ENCODE measurements at regions not wholly inside any gene's neighbourhood (a gene's known extent, or its start where the extent isn't known, plus 50 kb on each side); places are given as distances from the start of the nearest gene placed in this dataset.

DNA sequence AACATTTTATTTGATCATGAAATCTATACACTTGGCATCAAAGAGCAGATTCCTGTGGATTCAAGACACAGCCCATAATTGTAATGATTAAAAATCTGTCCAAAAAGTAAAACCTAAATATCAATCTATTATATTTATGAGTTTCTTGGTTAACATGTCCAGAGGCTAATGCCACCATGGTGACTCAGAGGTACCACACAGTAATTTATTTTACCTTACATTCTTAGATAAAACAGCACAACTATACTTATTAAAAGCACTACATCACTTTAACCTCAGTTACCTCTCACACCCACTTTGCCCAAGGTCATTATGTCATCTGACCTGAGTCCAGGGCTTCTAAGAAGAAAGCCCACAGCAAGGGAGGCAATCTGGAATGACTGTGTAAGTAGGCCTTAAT lies 519.2 kb downstream of the RASEF start:
- Histone ChIP-seq H4K20me1 (ENCODE audit: low read length) (no peaks in the 10 kb centered on the region), H3K9me3 (ENCODE audit: low read length) (no peaks in the 10 kb centered on the region), H3K9me2 (replicated peaks; ENCODE audit: low read length) (no peaks in the 10 kb centered on the region), H3K4me1 (ENCODE audit: insufficient read depth, low read length) (no peaks in the 10 kb centered on the region), H3K4me3 (ENCODE audit: low read length) (no peak overlapping the region), H3K79me2 (ENCODE audit: low read length) (no peaks in the 10 kb centered on the region), H3K36me3 (ENCODE audit: low read depth, low read length) (no peaks in the 10 kb centered on the region), H2AFZ (ENCODE audit: low read length) (no peak overlapping the region), H3K27ac (ENCODE audit: low read length) (no peak overlapping the region), H3K9ac (ENCODE audit: low read length) (no peak overlapping the region), H3F3A (ENCODE audit: low read length, unreplicated experiment) (no peaks in the 10 kb centered on the region), H3K4me2 (ENCODE audit: low read length) (no peak overlapping the region), H3K27me3 (ENCODE audit: low read length) (no peaks in the 10 kb centered on the region)
- CTCF ChIA-PET = no interaction called here
- no TSS peak for BruUV-seq (replicated peaks)
- peak; percentile 23 for DNase-seq
- TF ChIP-seq, protein P1, sequence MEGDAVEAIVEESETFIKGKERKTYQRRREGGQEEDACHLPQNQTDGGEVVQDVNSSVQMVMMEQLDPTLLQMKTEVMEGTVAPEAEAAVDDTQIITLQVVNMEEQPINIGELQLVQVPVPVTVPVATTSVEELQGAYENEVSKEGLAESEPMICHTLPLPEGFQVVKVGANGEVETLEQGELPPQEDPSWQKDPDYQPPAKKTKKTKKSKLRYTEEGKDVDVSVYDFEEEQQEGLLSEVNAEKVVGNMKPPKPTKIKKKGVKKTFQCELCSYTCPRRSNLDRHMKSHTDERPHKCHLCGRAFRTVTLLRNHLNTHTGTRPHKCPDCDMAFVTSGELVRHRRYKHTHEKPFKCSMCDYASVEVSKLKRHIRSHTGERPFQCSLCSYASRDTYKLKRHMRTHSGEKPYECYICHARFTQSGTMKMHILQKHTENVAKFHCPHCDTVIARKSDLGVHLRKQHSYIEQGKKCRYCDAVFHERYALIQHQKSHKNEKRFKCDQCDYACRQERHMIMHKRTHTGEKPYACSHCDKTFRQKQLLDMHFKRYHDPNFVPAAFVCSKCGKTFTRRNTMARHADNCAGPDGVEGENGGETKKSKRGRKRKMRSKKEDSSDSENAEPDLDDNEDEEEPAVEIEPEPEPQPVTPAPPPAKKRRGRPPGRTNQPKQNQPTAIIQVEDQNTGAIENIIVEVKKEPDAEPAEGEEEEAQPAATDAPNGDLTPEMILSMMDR (conservative IDR thresholded peaks at IDR 0.05; ENCODE audit: low read depth, low read length) = no peak
- TF ChIP-seq EZH2phosphoT487 (IDR thresholded peaks at IDR 0.05; ENCODE audit: borderline replicate concordance, low read length) (no peak), EZH2 (IDR thresholded peaks at IDR 0.05; ENCODE audit: low read length, unreplicated experiment) (no peak)
- POLR2A ChIA-PET (ENCODE audit: unreplicated experiment) = no interaction called here
- no peak for ATAC-seq
- intact Hi-C loops (cut with micrococcal nuclease) = no loop called here

DNA sequence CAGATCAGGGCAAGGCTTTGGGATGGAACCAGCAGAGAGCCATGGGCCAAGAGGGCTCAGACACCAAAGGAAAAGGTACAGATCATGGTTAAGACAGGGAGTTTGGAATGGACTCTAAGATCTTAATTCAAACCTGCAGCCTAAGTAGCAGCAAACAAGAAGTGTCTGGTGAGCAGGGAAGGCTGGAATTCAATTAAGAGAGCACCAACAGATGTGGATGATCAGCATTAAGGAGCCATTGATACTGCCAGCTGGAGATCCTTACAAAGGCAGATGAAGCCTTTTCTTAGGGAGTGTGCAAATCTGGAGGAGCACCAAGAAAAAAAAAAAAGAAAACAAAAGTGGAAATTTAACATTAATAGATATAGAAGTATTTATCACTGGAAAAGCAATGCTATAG lies 516.8 kb downstream of the RASEF start:
- ChIA-PET CTCF (no interaction called here), POLR2A (ENCODE audit: unreplicated experiment) (no interaction called here)
- no peak overlapping the region for H3K9ac ChIP-seq (ENCODE audit: low read length)
- H3K27ac ChIP-seq (ENCODE audit: low read length) = no peak overlapping the region
- H3K4me1 ChIP-seq (ENCODE audit: insufficient read depth, low read length) = no peaks in the 10 kb centered on the region
- no peaks in the 10 kb centered on the region for H3K79me2 ChIP-seq (ENCODE audit: low read length)
- H3K4me2 ChIP-seq (ENCODE audit: low read length) = no peak overlapping the region
- H3K9me3 ChIP-seq (ENCODE audit: low read length) = no peaks in the 10 kb centered on the region
- ATAC-seq (no peak), DNase-seq (no peak)
- no TSS peak for BruUV-seq (replicated peaks)
- H3K36me3 ChIP-seq (ENCODE audit: low read depth, low read length) = no peaks in the 10 kb centered on the region
- H4K20me1 ChIP-seq (ENCODE audit: low read length) = no peaks in the 10 kb centered on the region
- no peaks in the 10 kb centered on the region for H3F3A ChIP-seq (ENCODE audit: low read length, unreplicated experiment)
- intact Hi-C loops (cut with micrococcal nuclease) = no loop called here
- no peaks in the 10 kb centered on the region for H3K27me3 ChIP-seq (ENCODE audit: low read length)
- TF ChIP-seq EZH2 (IDR thresholded peaks at IDR 0.05; ENCODE audit: low read length, unreplicated experiment) (no peak), EZH2phosphoT487 (IDR thresholded peaks at IDR 0.05; ENCODE audit: borderline replicate concordance, low read length) (no peak)
- TF ChIP-seq, protein P1 (conservative IDR thresholded peaks at IDR 0.05; ENCODE audit: low read depth, low read length) = no peak
- H2AFZ ChIP-seq (ENCODE audit: low read length) = no peak overlapping the region
- no peak overlapping the region for H3K4me3 ChIP-seq (ENCODE audit: low read length)
- H3K9me2 ChIP-seq (replicated peaks; ENCODE audit: low read length) = no peaks in the 10 kb centered on the region

DNA sequence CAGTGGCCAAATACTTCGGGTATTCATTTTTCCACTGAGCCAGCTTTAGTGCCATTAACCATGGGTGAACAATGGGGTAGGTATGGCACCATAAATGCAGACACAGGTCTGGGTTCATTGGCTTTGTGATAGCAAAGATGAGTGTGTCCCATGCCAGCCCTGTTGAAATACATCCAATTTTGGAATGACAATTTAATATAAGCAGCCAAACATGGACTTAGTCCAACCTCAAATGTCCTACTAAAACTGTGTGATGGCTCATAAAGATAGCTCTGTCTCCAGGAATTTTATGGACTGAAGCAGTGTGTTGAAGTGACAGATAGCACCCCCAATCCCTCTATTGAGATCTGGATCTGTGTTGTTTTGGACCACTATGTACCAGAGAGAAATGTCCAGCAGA lies 514.9 kb downstream of the RASEF start:
- CTCF ChIA-PET = no interaction called here

More for the DNA sequence above, 514.9 kb downstream of the RASEF start:
- Histone ChIP-seq H3K4me3 (ENCODE audit: low read length) (no peak overlapping the region), H3K27me3 (ENCODE audit: low read length) (no peaks in the 10 kb centered on the region), H3K4me1 (ENCODE audit: insufficient read depth, low read length) (no peaks in the 10 kb centered on the region), H3K36me3 (ENCODE audit: low read depth, low read length) (no peaks in the 10 kb centered on the region), H3K9me3 (ENCODE audit: low read length) (no peaks in the 10 kb centered on the region), H3K9me2 (replicated peaks; ENCODE audit: low read length) (no peaks in the 10 kb centered on the region), H3F3A (ENCODE audit: low read length, unreplicated experiment) (no peaks in the 10 kb centered on the region), H4K20me1 (ENCODE audit: low read length) (no peaks in the 10 kb centered on the region), H3K27ac (ENCODE audit: low read length) (no peak overlapping the region), H3K79me2 (ENCODE audit: low read length) (no peaks in the 10 kb centered on the region), H3K4me2 (ENCODE audit: low read length) (no peak overlapping the region), H3K9ac (ENCODE audit: low read length) (no peak overlapping the region), H2AFZ (ENCODE audit: low read length) (no peak overlapping the region)
- no TSS peak for BruUV-seq (replicated peaks)
- DNase-seq (no peak), ATAC-seq (no peak)
- POLR2A ChIA-PET (ENCODE audit: unreplicated experiment) = no interaction called here
- intact Hi-C loops (cut with micrococcal nuclease) = no loop called here
- no peak for TF ChIP-seq EZH2 (IDR thresholded peaks at IDR 0.05; ENCODE audit: low read length, unreplicated experiment)
- TF ChIP-seq, protein P1 (conservative IDR thresholded peaks at IDR 0.05; ENCODE audit: low read depth, low read length) = no peak
- no peak for TF ChIP-seq EZH2phosphoT487 (IDR thresholded peaks at IDR 0.05; ENCODE audit: borderline replicate concordance, low read length)

Measured in PC-3 (cell line).